Astrocyte (in vitro differentiated cells and primary cell): ENCODE measurements at regions not wholly inside any gene's neighbourhood (a gene's known extent, or its start where the extent isn't known, plus 50 kb on each side); places are given as distances from the start of the nearest gene placed in this dataset.

Source experiments
- EZH2 ChIP-seq: IDR thresholded peaks from 2 replicates; pipeline ENCODE4 v1.6.1; 2012; ENCODE audit warnings: mild to moderate bottlenecking, low read length, inconsistent platforms; ENCODE audit not compliant: insufficient read depth
- TF ChIP-seq, protein P1 (sequence below): IDR thresholded peaks from 2 replicates; pipeline ENCODE4 v1.5.1; 2011; ENCODE audit warnings: low read depth, mild to moderate bottlenecking, inconsistent platforms, low read length, moderate library complexity; ENCODE audit not compliant: insufficient read depth

DNA sequence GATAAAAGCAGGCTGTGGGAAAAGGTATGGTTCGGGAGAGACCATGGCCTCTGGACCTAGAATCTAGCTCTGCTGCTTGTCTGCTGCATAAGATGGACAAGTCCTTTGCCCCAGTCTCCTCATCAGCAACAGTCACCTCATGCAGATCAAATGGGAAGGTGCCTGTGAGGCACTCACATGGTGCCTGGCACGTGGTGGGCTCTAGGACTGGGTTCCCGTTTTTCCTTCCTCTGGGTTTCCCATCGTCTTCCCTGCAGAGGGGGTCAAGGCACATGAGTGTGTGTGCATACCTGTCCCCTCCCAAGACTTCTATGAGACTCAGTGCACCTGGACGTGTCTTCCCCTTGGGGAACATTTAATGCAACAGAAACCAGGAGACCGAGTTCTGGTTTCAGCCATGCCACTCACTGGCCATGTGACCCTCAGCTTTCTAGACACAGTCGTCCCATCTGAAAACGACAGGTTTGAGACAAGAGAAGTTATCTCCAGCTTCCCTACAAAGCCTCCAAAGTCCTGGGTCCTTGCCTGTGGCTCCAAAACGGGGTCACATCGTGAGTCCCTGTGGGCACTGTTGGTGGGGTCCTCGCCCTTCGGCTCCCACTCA is 95.9 kb upstream of the NPTX2 start:
- TF ChIP-seq, protein P1, sequence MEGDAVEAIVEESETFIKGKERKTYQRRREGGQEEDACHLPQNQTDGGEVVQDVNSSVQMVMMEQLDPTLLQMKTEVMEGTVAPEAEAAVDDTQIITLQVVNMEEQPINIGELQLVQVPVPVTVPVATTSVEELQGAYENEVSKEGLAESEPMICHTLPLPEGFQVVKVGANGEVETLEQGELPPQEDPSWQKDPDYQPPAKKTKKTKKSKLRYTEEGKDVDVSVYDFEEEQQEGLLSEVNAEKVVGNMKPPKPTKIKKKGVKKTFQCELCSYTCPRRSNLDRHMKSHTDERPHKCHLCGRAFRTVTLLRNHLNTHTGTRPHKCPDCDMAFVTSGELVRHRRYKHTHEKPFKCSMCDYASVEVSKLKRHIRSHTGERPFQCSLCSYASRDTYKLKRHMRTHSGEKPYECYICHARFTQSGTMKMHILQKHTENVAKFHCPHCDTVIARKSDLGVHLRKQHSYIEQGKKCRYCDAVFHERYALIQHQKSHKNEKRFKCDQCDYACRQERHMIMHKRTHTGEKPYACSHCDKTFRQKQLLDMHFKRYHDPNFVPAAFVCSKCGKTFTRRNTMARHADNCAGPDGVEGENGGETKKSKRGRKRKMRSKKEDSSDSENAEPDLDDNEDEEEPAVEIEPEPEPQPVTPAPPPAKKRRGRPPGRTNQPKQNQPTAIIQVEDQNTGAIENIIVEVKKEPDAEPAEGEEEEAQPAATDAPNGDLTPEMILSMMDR = no peak
- no peak for TF ChIP-seq EZH2
